Mammary epithelial cell (primary cell): ENCODE measurements at regions not wholly inside any gene's neighbourhood (a gene's known extent, or its start where the extent isn't known, plus 50 kb on each side); places are given as distances from the start of the nearest gene placed in this dataset.

Experiments used
- EZH2 ChIP-seq: IDR thresholded peaks from 2 replicates; pipeline ENCODE4 v1.6.1; 2012; ENCODE audit warnings: low read length, inconsistent platforms, borderline replicate concordance
- TF ChIP-seq, protein P1 (sequence below), 2 donors: IDR thresholded peaks in 1 of 2; conservative IDR thresholded peaks in 1 of 2; 2 replicates each; pipeline ENCODE4 v1.5.1; 2011 to 2012; ENCODE audit warnings: inconsistent platforms in 2 of 2, low read length in 2 of 2, mild to moderate bottlenecking in 2 of 2, control low read depth in 1 of 2, low read depth in 1 of 2; ENCODE audit not compliant: insufficient read depth in 1 of 2; ENCODE audit errors: extremely low read depth in 1 of 2

DNA sequence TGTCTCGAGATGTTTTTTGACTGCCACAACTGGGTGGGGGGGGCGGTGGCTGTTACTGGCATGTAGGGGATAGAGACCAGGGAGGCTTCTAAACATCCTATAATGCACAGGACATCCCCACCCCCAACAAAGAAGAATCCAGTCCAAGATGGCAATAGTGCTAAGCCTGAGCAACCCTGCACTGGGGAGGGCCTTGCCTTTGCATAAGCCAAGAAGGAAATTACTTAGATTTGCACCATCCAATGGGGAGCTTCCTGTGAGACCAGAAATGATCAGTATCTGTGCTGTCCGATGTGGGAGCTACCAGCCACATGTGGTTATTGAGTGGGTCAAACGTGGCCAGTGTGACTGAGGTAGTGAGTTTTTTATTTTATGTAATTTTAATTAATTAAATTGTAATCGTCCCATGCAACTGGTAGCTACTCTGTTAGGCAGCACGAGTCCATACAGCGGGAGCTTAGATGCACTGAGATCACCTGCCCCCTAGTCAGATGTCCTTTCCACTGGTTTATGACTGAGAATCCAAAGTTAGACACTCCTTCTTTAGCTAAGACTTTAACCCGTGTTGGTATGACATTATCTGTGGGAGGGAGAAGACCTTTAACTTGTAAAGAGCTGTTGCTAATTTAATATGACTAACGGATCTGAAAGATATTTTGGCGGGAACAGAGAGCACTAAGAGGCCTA is 97.4 kb upstream of the NEDD9 start:
- TF ChIP-seq, protein P1, sequence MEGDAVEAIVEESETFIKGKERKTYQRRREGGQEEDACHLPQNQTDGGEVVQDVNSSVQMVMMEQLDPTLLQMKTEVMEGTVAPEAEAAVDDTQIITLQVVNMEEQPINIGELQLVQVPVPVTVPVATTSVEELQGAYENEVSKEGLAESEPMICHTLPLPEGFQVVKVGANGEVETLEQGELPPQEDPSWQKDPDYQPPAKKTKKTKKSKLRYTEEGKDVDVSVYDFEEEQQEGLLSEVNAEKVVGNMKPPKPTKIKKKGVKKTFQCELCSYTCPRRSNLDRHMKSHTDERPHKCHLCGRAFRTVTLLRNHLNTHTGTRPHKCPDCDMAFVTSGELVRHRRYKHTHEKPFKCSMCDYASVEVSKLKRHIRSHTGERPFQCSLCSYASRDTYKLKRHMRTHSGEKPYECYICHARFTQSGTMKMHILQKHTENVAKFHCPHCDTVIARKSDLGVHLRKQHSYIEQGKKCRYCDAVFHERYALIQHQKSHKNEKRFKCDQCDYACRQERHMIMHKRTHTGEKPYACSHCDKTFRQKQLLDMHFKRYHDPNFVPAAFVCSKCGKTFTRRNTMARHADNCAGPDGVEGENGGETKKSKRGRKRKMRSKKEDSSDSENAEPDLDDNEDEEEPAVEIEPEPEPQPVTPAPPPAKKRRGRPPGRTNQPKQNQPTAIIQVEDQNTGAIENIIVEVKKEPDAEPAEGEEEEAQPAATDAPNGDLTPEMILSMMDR (conservative IDR thresholded peaks at IDR 0.05 in 1 of 2, IDR thresholded peaks at IDR 0.05 in 1 of 2; ENCODE audit: extremely low read depth in 1 of 2, insufficient read depth in 1 of 2, low read depth in 1 of 2, low read length in 2 of 2) = no peak
- no peak for TF ChIP-seq EZH2
